OCI-LY7 (cell line): ENCODE measurements at regions not wholly inside any gene's neighbourhood (a gene's known extent, or its start where the extent isn't known, plus 50 kb on each side); places are given as distances from the start of the nearest gene placed in this dataset.

ENCODE experiments used
- BruUV-seq: library from RNA; stranded (reverse); fragments of 400-500 nt; replicated peaks from 2 replicates; lab custom pipeline; 2021; lab: Mats Ljungman, UMichigan
- CTCF ChIA-PET: fragments of 300-600 bp; sonication (Branson Sonifier 250); formaldehyde crosslinking; loops from one replicate; lab custom pipeline; 2022; ENCODE audit warnings: antibody characterized with exemption; ENCODE audit not compliant: unreplicated experiment; lab: Charles Lee
- POLR2A ChIA-PET: fragments of 300-600 bp; sonication (Branson Sonifier 250); formaldehyde crosslinking; loops from one replicate; lab custom pipeline; 2022; ENCODE audit warnings: antibody characterized with exemption; lab: Charles Lee
- DNase-seq: peaks from one replicate; pipeline ENCODE4 v3.0.0-alpha.2; 2015; ENCODE audit warnings: low spot score
- H2AFZ ChIP-seq: fragments of 200-600 bp; sonication (generic), shearing (Covaris generic); 2 replicates; pipeline ENCODE4 v1.6.1; 2014; ENCODE audit warnings: mild to moderate bottlenecking, antibody characterized with exemption, low read length, moderate library complexity
- H3K27ac ChIP-seq: fragments of 200-600 bp; sonication (generic); 2 replicates; pipeline ENCODE4 v1.5.1; 2014; ENCODE audit warnings: mixed run types, low read depth, mild to moderate bottlenecking, moderate library complexity, low read length, inconsistent platforms; ENCODE audit not compliant: poor library complexity, severe bottlenecking
- H3K36me3 ChIP-seq: fragments of 200-600 bp; sonication (generic); 2 replicates; pipeline ENCODE4 v1.6.1; 2014; ENCODE audit warnings: mild to moderate bottlenecking, antibody characterized with exemption, low read length, moderate library complexity, mixed read lengths; ENCODE audit not compliant: insufficient read depth
- H3K4me1 ChIP-seq: fragments of 200-600 bp; sonication (generic); 2 replicates; pipeline ENCODE4 v1.5.1; 2014; ENCODE audit warnings: mild to moderate bottlenecking, low read length; ENCODE audit not compliant: insufficient read depth, poor library complexity, severe bottlenecking
- H3K4me2 ChIP-seq: fragments of 200-600 bp; sonication (generic); 2 replicates; pipeline ENCODE4 v1.6.1; 2014; ENCODE audit warnings: mild to moderate bottlenecking, low read length
- H3K4me3 ChIP-seq: fragments of 200-600 bp; sonication (generic); 2 replicates; pipeline ENCODE4 v1.5.1; 2014; ENCODE audit warnings: mild to moderate bottlenecking, low read depth, low read length; ENCODE audit not compliant: poor library complexity, severe bottlenecking
- H3K79me2 ChIP-seq: fragments of 200-600 bp; sonication (generic); 2 replicates; pipeline ENCODE4 v1.6.1; 2016; ENCODE audit warnings: low read depth, mild to moderate bottlenecking, low read length, moderate library complexity, mixed read lengths; ENCODE audit not compliant: insufficient read depth
- H3K9me2 ChIP-seq: fragments of 200-600 bp; sonication (generic); 2 replicates; pipeline ENCODE4 v1.6.1; 2016; ENCODE audit warnings: mild to moderate bottlenecking, low read length, mixed read lengths; ENCODE audit not compliant: insufficient read depth
- H3K9me3 ChIP-seq: fragments of 200-600 bp; sonication (generic); 2 replicates; pipeline ENCODE4 v1.6.1; 2014; ENCODE audit warnings: mild to moderate bottlenecking, mixed run types, low read length, mixed read lengths
- H4K20me1 ChIP-seq: fragments of 200-600 bp; sonication (generic); 2 replicates; pipeline ENCODE4 v1.6.1; 2014; ENCODE audit warnings: mild to moderate bottlenecking, antibody characterized with exemption, low read length, moderate library complexity, mixed read lengths; ENCODE audit not compliant: insufficient read depth
- CTCF ChIP-seq: fragments of 200-600 bp; sonication (generic); conservative IDR thresholded peaks from 2 replicates; pipeline ENCODE4 v1.5.1; 2014; ENCODE audit warnings: mild to moderate bottlenecking, antibody characterized with exemption, low read length, moderate library complexity, mixed read lengths
- EZH2phosphoT487 ChIP-seq: fragments of 200-600 bp; sonication (generic); IDR thresholded peaks from 2 replicates; pipeline ENCODE4 v1.6.1; 2018; ENCODE audit warnings: low read depth, borderline replicate concordance, mild to moderate bottlenecking, mixed run types, antibody characterized with exemption, low read length, moderate library complexity, mixed read lengths
- intact Hi-C: fragments of 100-400 bp; cut with micrococcal nuclease; formaldehyde crosslinking; loops from one replicate; pipeline ENCODE4 v1.10.0; 2022; ENCODE audit not compliant: unreplicated experiment

- no peaks in the 10 kb centered on the region for H3K36me3 ChIP-seq
- no peak overlapping the region for H3K27ac ChIP-seq
- no peak overlapping the region for H2AFZ ChIP-seq
- intact Hi-C loops = no loop called here
- H3K9me2 ChIP-seq = no peaks in the 10 kb centered on the region
- CTCF ChIA-PET = no interaction called here
- H3K4me1 ChIP-seq = no peaks in the 10 kb centered on the region
- H4K20me1 ChIP-seq = no peaks in the 10 kb centered on the region
- DNase-seq = no peak
- no peaks in the 10 kb centered on the region for H3K9me3 ChIP-seq
- H3K4me3 ChIP-seq = no peak overlapping the region
- TF ChIP-seq CTCF (no peak), EZH2phosphoT487 (no peak)
- POLR2A ChIA-PET = no interaction called here
- H3K4me2 ChIP-seq = no peak overlapping the region
- H3K79me2 ChIP-seq = no peaks in the 10 kb centered on the region
- BruUV-seq = no TSS peak
Observed at GRCh38 chr7:156458011-156458410, 182.6 kb upstream of the RNF32 start.

- CTCF ChIA-PET = no interaction called here
- TF ChIP-seq EZH2phosphoT487 = no peak
- TF ChIP-seq CTCF = no peak
- no peaks in the 10 kb centered on the region for H3K79me2 ChIP-seq
- H3K9me2 ChIP-seq = no peaks in the 10 kb centered on the region
- intact Hi-C loops = no loop called here
- no peak overlapping the region for H3K27ac ChIP-seq
- no peak overlapping the region for H3K4me3 ChIP-seq
- H3K36me3 ChIP-seq = no peaks in the 10 kb centered on the region
- H3K4me2 ChIP-seq = no peak overlapping the region
- POLR2A ChIA-PET = no interaction called here
- no peak for DNase-seq
- no peak overlapping the region for H2AFZ ChIP-seq
- no peaks in the 10 kb centered on the region for H4K20me1 ChIP-seq
- no TSS peak for BruUV-seq
- no peaks in the 10 kb centered on the region for H3K4me1 ChIP-seq
- no peaks in the 10 kb centered on the region for H3K9me3 ChIP-seq
Observed at GRCh38 chr7:156456503-156457115, 184.0 kb upstream of the RNF32 start.

- no TSS peak for BruUV-seq
- TF ChIP-seq CTCF (no peak), EZH2phosphoT487 (no peak)
- H3K4me2 ChIP-seq = no peak overlapping the region
- H3K79me2 ChIP-seq = no peaks in the 10 kb centered on the region
- no peak overlapping the region for H2AFZ ChIP-seq
- H3K36me3 ChIP-seq = no peaks in the 10 kb centered on the region
- H3K4me1 ChIP-seq = no peaks in the 10 kb centered on the region
- ChIA-PET CTCF (no interaction called here), POLR2A (no interaction called here)
- H4K20me1 ChIP-seq = no peaks in the 10 kb centered on the region
- H3K27ac ChIP-seq = no peak overlapping the region
- intact Hi-C loops = no loop called here
- H3K9me2 ChIP-seq = no peaks in the 10 kb centered on the region
- H3K9me3 ChIP-seq = no peaks in the 10 kb centered on the region
- no peak for DNase-seq
- no peak overlapping the region for H3K4me3 ChIP-seq
Observed at GRCh38 chr7:156456032-156456431, 184.5 kb upstream of the RNF32 start.
